ENCODE measurements at regions not wholly inside any gene's neighbourhood (a gene's known extent, or its start where the extent isn't known, plus 50 kb on each side); places are given as distances from the start of the nearest gene placed in this dataset.
"Not testable (repeated sequence)": the region's sequence is repeated elsewhere in the genome, so short reads cannot be mapped to it uniquely, and the experiment has no call there.

DNA sequence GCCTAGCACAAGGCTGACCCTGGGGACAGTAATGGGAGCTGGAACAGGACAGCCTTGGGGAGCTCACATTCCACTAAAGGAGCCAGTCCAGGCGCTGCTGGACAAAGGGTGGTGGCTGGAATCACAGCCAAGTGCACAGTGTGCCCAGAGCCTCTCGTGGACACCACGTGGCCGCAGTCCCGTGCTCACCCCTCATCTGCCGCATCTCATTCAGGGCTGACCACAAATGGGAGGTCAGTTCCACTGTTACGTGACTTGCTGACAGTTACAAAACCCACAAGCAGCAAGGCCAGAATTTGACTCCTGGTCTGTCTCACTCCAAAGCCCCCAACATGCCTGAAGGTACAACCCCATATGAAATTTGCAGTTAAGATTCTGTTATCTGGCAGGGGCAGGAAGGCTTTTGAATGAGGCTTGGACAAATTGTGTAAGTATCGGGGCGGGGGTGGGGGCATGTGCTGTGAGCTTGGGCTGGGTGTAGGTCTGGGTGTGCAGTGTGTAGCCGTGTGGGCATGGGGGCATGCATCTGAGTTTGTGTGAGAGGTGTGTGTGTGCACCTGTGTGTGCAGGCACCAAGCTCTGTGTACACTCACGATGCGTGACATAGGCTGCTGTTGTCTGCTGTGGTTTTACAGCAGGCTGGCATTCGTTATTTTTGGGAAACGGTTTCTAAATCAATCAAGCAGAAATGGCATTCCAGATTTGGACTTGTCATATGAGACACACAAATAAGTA, 301.7 kb downstream of the BRD1 start:
- DNase-seq (ENCODE audit: low read depth) = no peak

DNA sequence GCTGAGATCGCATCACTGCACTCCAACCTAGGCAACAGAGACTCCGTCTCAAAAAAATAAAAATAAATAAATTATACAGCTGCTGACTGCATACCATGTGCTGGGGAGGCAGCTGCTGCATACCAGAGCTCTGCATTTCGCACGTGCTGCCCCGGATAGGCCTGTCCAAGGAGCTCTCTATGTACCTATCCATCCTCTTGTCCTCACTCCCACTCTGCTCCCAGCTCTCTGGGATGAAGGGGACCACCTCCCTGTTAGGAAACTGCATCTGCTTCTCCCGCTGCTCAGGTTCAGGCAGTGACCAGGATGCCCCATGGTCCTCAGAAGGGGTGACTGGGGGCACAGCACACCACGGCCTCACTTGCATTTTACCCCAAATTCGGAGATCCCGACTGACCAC, 302.3 kb downstream of the BRD1 start:
- no peak for DNase-seq (ENCODE audit: low read depth)

DNA sequence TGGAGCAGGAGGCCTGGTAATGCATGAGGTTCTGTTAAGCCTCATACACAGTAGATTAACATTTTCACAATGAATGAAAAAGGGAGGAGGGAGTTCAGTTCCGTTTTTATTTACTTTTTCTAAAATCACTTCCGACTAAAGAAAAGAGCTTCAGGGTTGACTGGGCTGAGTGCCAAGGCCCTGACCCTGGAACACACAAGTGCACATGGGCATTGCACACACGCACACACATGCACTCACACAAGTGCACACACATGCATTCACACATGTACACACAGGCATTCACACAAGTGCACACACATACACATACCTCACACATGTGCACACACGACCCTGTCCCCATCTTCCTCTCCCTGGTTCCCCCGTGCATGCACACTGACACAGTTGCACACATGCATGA, 303.3 kb downstream of the BRD1 start:
- no peak for DNase-seq (ENCODE audit: low read depth)

DNA sequence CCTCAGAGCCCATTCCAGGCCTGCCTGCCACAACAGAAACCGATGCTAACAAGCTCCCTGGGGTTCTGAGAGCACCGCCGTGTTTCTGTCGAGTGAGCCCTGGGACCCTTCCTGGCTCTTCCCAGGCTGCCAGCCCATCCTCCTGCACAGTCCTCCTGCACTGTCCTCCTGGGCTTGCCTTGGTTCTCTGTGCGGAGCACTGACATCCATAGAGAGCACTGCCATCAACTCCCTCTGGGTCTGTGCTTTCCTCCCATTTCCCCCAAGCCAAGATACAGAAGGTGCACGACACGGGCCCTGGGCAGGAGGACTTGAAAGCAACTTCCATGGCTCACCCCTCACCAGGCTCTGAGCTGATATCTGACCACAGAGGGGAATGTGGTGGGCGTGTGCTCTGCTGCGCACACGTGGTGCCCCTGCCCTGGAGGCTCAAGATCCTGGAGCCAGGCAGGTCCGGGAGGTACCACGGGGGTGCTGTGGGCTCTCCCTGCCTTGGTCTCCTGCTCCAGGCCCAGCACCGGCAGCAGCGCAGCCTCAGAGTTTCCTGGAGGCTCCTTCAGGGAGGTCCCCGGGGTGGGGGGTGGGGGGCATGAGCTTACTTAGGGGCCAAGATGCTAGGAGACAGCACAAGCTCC, 304.2 kb downstream of the BRD1 start:
- DNase-seq (ENCODE audit: low read depth) = no peak

DNA sequence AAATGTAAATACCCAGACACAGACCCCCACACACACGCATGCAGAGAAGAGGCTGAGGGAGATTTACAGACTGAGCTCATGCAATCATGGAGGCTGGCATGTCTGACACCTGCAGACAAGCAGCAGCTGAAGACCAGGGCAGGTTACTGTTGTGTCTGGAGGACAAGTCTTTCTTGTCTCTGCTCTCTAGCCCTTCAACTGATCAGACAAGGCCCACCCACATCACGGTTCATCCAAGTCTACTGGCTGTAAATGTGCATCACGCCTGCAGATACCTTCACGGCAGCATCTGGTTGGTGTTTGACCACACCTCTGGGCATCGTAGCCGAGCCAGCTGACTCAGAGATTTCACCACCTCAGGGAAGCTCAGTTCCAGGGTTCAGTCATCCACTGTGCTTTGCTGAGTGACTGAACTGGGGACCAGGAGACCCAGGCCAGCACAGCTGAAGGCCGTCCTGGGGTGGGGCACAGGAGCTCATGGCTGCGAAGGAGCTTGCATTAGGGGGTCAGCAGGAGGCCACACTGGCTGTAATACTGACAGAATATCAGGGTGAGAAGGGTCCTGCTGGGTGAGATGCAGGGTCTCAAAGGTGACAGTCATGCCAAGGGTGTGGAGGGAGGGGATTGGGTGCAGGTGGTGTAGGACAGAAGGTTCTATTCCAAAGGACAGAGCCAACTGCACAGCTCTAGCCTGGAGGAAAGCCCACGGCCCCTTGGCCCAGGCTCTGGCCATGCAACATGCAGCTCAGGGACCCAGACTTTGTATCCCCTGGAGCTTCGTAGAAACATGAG, 304.9 kb downstream of the BRD1 start:
- no peak for DNase-seq (ENCODE audit: low read depth)

DNA sequence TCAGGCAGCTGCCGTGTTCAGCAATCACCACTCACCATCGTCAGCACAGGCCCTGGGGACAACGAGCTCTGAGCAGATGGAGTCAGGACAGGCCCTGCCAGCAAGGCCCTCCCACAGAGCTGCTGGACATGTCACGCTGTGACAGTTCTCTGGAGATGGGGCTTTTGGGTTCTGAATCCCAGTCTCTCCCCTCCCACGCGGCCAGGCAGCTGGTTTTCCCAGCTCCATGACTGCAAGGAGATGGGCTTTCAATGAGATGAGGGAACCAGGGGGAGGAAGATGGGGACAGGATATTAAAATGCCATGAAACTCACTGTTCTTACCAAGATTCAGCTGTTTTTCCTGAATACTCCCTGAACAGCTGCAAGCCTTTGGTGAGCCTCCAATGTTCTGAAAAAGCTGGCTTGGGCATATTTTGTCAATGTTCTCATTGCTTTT, 305.9 kb downstream of the BRD1 start:
- no peak for DNase-seq (ENCODE audit: low read depth)

DNA sequence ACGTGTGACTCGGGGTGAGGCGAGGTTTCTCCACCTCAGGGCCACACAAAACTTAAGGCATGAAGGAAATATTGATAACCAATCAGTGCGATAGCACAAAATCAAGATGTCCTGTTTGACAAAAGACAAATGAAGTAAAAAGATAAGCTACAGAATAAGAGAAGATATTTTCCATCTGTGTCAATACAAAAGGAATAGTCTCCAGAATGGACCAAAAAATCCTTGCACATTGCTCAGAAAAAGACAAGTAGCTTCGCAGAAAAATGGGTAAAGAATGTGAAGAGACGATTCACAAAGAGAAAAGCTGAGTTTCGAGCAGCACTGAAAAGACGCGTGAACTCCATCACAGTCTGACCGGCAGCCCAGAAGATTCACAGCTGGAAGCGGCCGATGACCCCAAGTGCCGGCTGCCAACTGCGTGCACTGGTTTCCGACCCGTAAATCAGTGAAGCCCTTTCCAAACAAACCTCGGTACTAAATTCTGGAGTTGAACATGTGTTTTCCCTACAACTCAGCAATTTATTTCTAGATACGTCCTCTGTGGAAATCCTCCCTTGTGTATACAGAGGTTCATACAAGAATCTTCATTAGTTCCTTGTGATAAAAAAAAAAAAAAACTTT, 308.4 kb downstream of the BRD1 start:
- DNase-seq (ENCODE audit: low read depth) = no peak

DNA sequence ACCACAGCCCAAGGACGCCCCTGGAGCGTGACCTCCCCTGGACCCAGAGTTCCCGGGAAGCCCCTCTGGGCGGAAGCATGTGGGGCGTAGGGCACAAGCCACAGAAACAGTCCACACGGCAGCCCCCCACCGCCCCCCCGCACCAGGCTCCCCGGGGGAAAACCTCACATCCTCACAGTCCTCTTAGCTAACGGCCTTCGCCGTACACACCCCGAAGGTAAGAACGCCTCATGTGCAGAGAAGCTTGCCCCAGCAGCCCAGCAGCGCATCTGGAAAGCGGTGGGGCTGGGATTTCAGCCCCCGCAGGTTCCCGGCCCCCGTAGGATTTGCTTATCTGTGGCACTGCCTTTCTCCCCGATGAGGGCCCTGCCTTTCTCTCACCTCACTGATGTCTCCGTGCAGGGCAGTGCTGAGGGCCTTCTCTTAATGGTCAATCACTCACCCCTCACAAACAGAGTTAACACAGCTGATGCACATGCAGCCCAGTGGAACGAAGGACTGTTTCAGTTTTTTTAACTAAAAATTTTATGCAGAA, 309.2 kb downstream of the BRD1 start:
- no peak for DNase-seq (ENCODE audit: low read depth)

DNA sequence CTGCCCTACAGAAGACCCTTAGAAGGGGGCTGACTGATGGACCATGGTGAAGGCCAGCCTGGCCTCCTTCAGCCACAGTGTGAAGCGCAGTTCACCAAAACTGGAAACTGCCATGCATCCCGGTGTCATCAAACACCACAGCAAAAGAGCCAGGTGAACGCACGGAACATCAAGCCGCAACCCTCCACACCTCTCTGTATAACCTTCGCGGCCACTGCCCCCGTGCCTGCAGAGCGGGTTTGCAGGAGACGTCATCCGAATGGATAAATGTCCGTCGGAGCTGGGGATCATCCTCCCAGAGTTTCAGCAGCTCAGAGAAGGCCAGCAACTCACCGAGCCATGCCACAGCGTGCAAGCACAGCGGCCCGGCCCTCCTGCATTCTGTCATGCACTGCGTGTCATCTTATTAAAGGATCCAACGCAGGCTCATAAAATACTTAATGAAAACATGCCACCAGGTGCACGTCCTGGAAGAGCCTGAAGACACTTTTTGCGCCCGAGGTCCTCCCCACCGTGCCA, 309.9 kb downstream of the BRD1 start:
- DNase-seq (ENCODE audit: low read depth) = no peak

DNA sequence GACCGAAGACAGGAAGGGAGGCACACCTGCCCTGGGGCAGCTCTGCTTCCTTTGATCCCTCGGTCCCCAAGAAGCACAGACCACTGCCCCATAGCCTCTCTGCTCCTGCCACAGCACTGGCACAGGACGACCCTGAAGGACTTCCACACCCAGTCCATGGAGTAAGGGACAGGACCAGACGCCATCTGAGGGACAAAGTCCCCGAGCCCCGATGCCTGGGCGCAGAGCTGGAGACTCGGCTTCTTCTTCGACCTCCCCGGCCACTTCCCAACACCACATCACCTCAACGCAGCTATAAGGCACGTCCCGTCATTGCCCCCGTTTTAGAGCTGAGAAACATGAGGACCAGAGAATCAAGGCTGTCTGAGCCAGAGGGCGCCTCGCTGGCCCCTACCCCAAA, 310.5 kb downstream of the BRD1 start:
- no peak for DNase-seq (ENCODE audit: low read depth)

DNA sequence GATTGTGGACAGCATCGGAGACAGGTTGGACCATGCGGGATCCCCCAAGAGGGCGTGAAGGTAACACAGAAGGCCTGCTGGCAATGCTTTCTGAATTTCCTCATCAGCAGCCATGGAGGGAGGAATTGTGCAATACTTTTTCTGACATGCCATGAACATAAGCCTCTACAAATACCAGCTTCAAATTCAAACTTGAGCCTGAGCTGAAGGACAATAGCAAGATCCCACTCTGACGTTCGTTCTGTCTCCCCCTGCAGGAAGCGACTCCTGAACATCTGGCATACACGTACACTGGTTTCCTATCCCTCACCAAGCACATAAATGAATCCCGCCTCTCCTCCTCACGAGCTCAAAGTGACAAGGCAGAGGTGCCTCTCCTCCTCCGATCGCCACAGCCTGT, 312.2 kb downstream of the BRD1 start:
- DNase-seq (ENCODE audit: low read depth) = no peak

DNA sequence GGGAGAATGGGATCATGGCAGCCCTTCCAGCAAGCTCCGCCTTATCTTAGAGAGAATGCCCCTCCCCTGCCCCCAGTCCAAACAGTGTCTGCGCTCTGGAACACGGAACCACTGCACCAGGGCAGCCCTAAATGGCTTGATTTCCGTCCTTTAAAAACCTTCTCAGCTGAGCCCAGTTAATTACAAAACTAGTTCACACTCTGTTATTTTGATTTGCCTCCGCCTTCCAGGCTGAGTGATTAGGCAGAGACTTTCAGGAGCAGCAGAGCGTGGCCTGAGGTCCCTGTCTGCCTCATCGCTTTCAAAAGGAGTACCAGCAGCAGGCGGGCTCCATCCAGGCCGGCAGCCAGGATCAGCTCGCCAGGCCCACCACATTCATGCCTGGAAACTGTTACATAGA, 313.0 kb downstream of the BRD1 start:
- no peak for DNase-seq (ENCODE audit: low read depth)

DNA sequence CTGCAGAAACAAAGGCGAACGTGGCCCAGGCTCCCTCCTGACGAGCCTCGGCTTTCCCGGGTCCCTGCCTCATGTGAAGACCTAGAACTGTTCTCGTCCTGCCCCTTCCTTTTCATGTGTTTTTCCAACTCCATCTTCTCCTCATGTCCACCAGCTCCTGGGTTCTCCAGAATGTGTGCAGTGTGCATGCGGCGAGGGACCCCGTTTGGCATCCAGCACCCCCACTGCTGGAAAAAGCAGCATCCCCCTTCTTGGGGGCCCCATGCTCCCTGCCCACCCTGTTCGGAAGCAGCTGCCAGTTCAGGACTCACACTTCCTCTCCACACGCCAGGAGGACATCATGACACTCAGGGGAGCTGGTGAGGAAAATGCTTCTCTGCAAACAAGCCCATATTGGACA, 313.5 kb downstream of the BRD1 start:
- no peak for DNase-seq (ENCODE audit: low read depth)

DNA sequence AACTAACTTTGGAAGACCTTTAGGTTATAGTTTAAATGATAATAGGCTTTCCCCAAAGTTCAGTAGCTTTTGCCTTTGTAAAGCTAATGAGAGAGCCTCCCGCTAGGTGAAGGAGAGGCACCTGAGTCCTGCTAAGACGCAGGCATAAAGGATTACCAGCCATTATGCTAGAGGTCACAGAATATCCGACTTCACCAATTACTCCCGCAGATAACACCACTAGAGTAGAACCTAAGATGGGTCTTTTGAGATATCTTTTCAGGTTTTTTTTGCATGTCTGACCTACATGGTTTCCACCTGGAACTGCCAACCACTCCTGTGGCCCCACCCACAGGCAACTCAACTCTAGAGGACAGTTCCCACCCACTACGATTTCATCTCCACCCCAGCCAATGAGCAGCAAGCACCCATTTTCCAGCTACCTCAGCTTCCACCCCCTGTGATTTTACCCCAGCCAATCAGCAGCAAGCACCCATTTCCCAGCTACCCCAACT, 314.3 kb downstream of the BRD1 start:
- DNase-seq (ENCODE audit: low read depth) = no peak

DNA sequence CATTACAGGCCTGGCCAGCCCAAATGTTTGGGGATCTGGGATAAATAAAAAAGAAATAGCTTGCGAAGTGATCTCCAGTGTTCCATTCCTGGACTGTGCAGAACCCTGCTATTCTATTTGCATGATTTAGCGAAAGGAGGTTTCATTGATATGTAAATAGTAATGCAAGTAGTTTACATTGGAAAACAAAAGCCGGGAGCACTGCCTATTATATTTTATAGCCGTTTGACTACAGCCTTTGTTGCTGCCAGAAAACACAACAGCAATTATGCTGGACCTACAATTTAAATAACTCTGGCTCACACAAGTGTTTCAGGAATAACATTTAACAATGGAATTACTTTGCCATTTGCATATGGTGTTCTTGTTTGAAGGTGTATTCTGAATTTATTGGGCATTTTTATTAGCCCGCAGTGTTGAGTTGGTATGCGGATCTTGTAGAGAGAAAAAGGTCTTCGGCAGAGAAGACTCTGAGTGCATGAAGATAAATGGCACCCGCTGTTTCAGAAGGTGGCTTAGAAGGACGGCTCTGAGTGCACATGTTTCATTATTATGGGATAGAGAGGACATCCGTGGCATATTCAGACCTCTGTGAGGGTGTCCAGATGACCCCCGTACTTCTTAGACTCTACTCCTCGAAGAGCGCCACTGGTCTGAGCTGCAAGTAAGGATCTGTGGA, 315.0 kb downstream of the BRD1 start:
- no peak for DNase-seq (ENCODE audit: low read depth)

DNA sequence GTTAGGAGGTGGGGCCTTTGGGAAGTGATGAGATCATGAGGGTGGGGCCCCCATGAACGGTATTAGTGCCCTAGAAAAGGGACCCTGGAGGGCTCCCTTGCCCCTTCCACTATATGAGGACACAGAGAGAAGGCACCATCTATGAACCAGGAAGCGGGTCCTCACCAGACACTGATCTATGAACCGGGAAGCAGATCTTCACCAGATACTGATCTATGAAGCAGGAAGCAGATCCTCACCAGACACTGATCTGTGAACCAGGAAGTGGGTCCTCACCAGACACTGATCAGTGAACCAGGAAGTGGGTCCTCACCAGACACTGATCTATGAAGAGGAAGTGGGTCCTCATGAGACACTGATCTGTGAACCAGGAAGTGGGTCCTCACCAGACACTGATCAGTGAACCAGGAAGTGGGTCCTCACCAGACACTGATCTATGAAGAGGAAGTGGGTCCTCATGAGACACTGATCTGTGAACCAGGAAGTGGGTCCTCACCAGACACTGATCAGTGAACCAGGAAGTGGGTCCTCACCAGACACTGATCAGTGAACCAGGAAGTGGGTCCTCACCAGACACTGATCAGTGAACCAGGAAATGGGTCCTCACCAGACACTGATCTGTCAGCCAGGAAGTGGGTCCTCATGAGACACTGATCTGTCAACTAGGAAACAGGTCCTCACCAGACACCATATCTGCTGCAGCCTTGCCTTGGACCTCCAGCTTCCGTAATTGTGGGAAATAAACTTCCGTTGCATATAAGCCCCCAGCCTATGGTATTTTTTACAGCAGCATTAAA, 316.1 kb downstream of the BRD1 start:
- not testable (repeated sequence) for DNase-seq (ENCODE audit: low read depth)

DNA sequence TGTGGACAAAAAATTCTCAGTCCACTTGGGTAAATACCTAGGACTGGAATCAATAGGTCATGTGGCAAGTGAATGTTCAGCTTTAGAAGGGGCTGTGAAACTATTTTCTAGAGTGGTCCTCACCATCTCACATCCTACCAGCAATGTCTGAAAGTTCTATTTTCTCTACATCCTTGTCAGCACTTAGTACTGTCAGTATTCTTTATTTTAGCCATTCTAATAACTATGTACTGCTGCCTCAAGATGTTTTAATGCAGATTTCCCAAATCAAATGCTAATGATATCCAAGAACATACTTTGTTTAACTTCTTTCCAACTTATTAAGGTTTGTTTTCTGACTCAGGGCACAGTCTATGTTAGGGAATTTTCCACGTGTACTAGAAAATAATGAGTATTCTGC, 317.0 kb downstream of the BRD1 start:
- no peak for DNase-seq (ENCODE audit: low read depth)

DNA sequence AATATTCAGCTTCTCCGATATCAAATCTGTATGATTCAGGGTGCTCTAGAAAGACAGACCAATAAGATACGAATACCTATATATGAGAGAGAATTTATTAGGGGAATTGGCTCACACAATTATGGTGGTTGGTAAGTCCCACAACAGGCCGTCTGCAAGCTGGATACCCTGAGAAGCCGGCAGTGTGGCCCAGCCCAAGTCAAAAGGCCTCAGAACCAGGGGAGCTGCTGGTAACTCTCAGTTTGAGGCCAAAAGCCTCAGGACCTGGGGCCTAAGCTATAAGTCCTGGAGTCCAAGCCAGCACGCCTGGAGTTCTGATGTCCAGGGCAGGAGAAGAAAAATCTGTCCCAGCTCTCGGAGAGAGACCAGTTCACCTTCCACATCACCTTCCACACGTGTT, 318.7 kb downstream of the BRD1 start:
- DNase-seq (ENCODE audit: low read depth) = no peak

DNA sequence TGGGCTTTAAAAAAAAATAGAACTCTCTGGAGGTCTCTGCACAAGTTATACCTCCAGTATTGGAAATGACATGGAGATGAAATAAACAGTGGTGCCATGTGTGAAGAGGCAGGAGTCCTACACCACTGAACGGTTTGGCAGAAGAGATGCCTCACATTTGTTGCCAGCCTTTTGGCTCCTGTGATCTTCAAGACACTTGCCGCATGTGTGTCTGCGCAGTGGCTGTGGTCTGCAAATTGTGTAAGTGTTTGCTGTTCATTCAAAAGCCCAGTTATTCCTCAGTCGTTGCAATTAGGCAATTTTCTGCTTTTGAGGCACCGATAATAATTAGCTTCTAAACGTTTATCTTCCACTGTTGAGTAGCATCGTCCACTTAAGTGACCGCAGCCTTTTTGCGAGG, 319.1 kb downstream of the BRD1 start:
- no peak for DNase-seq (ENCODE audit: low read depth)

DNA sequence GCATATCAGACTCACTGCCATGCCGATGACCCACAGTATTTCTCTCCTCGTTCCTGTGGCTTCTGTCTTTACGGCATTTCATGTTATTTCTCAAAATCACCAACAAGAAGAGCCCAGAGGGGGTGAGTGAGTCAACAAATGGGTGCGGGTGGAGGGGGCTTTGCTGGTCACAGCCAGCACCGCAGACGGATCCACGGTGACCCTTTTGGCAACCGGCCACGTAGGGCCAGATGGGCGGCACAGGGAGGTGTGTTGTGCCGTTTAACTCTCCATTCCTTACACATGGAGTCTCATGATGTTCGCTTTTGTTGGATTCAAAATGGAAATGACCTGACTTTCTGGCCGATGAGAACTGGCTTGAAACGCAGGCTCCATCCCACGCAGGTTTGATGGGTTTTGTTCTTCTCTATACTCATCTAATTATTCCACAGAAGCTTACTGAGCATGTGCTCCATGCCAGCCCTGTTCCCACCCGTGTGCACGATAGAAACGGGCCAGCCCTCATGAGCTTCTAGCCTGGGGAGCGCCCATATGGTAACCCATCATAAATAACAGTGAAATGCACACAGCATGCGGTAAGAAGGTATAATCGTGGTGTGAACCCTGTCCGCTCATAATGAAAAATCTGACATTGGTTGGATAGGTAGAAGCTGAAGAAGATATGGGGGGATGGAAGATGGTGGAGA, 319.9 kb downstream of the BRD1 start:
- DNase-seq (ENCODE audit: low read depth) = no peak

Measured in activated T-helper 1 cell treated with Interleukin-2 at 50 U/mL for 16 hours (primary cell).